Neural cell (in vitro differentiated cells): ENCODE measurements at regions not wholly inside any gene's neighbourhood (a gene's known extent, or its start where the extent isn't known, plus 50 kb on each side); places are given as distances from the start of the nearest gene placed in this dataset.

Experiments used
- H2AFZ ChIP-seq: fragments of 200-600, 300-800 bp; sonication (generic), shearing (Covaris generic); 2 replicates; pipeline ENCODE4 v1.6.0; 2014; ENCODE audit warnings: low read depth, mild to moderate bottlenecking, antibody characterized with exemption, low read length, moderate library complexity
- H3F3A ChIP-seq: fragments of 200-600 bp; shearing (Covaris generic); 2 replicates; pipeline ENCODE4 v1.6.1; 2016; ENCODE audit warnings: mild to moderate bottlenecking, moderate library complexity, mixed read lengths, antibody characterized with exemption, low read length; ENCODE audit not compliant: insufficient read depth, poor library complexity, severe bottlenecking
- H3K27ac ChIP-seq: fragments of 200-600, 300-800 bp; sonication (generic), shearing (Covaris generic); 2 replicates; pipeline ENCODE4 v1.5.1; 2014; ENCODE audit warnings: mild to moderate bottlenecking, low read length, moderate library complexity
- H3K27me3 ChIP-seq: fragments of 300-800, 200-600 bp; sonication (generic), shearing (Covaris generic); 2 replicates; pipeline ENCODE4 v1.6.0; 2014; ENCODE audit warnings: mild to moderate bottlenecking, low read depth, low read length, moderate library complexity; ENCODE audit not compliant: insufficient read depth
- H3K36me3 ChIP-seq: fragments of 300-800, 200-600 bp; sonication (generic), shearing (Covaris generic); 2 replicates; pipeline ENCODE4 v1.5.1; 2014; ENCODE audit warnings: mild to moderate bottlenecking, antibody characterized with exemption, low read length, moderate library complexity; ENCODE audit not compliant: insufficient read depth
- H3K4me2 ChIP-seq: fragments of 300-800, 200-600 bp; sonication (generic), shearing (Covaris generic); 2 replicates; pipeline ENCODE4 v1.6.0; 2014; ENCODE audit warnings: mild to moderate bottlenecking, low read length
- H3K4me3 ChIP-seq: fragments of 300-800, 200-600 bp; sonication (generic), shearing (Covaris generic); 2 replicates; pipeline ENCODE4 v1.5.1; 2014; ENCODE audit warnings: mild to moderate bottlenecking, low read length, moderate library complexity
- H3K79me2 ChIP-seq: fragments of 200-600 bp; shearing (Covaris generic); replicated peaks from 2 replicates; pipeline ENCODE4 v1.6.0; 2014; ENCODE audit warnings: mild to moderate bottlenecking, low read length, moderate library complexity; ENCODE audit not compliant: insufficient read depth
- H3K9ac ChIP-seq: fragments of 300-800, 200-600 bp; sonication (generic), shearing (Covaris generic); 2 replicates; pipeline ENCODE4 v1.6.1; 2016; ENCODE audit warnings: mild to moderate bottlenecking, low read length, mixed read lengths
- H3K9me2 ChIP-seq: fragments of 200-600 bp; shearing (Covaris generic); 2 replicates; pipeline ENCODE4 v1.6.1; 2016; ENCODE audit warnings: mild to moderate bottlenecking, low read length, mixed read lengths; ENCODE audit not compliant: insufficient read depth
- H3K9me3 ChIP-seq: fragments of 200-600, 300-800 bp; sonication (generic), shearing (Covaris generic); 2 replicates; pipeline ENCODE4 v1.6.1; 2016; ENCODE audit warnings: mild to moderate bottlenecking, mixed run types, low read length, moderate library complexity, mixed read lengths
- H4K20me1 ChIP-seq: fragments of 200-600 bp; shearing (Covaris generic); 2 replicates; pipeline ENCODE4 v1.6.1; 2016; ENCODE audit warnings: mild to moderate bottlenecking, mixed run types; ENCODE audit not compliant: insufficient read depth
- CTCF ChIP-seq: fragments of 450-650 bp; IDR thresholded peaks from 2 replicates; pipeline ENCODE4 v1.5.1; 2014; ENCODE audit warnings: antibody characterized with exemption, mild to moderate bottlenecking, moderate library complexity; ENCODE audit not compliant: poor library complexity, severe bottlenecking
- EP300 ChIP-seq: fragments of 450-650 bp; conservative IDR thresholded peaks from 2 replicates; pipeline ENCODE4 v1.6.1; 2014; ENCODE audit warnings: antibody characterized with exemption, mild to moderate bottlenecking, moderate library complexity; ENCODE audit not compliant: poor library complexity, severe bottlenecking
- EZH2 ChIP-seq: fragments of 200-600, 300-800 bp; shearing (Covaris generic), sonication (generic); IDR thresholded peaks from 2 replicates; pipeline ENCODE4 v1.6.1; 2014; ENCODE audit warnings: antibody characterized with exemption, low read length, borderline replicate concordance, mild to moderate bottlenecking; ENCODE audit not compliant: insufficient read depth, poor library complexity, severe bottlenecking
- MXI1 ChIP-seq: fragments of 450-650 bp; conservative IDR thresholded peaks from 2 replicates; pipeline ENCODE4 v1.6.1; 2014; ENCODE audit warnings: antibody characterized with exemption, mild to moderate bottlenecking; ENCODE audit not compliant: poor library complexity, severe bottlenecking
- POLR2AphosphoS5 ChIP-seq: IDR thresholded peaks from 2 replicates; pipeline ENCODE4 v1.6.1; 2012
- RAD21 ChIP-seq: fragments of 450-650 bp; conservative IDR thresholded peaks from 2 replicates; pipeline ENCODE4 v1.6.1; 2014; ENCODE audit warnings: antibody characterized with exemption, mild to moderate bottlenecking, moderate library complexity
- REST ChIP-seq: IDR thresholded peaks from 2 replicates; pipeline ENCODE4 v1.6.1; 2012; ENCODE audit warnings: borderline replicate concordance
- SMC3 ChIP-seq: fragments of 450-650 bp; conservative IDR thresholded peaks from 2 replicates; pipeline ENCODE4 v1.6.1; 2014; ENCODE audit warnings: antibody characterized with exemption, mild to moderate bottlenecking, moderate library complexity; ENCODE audit not compliant: poor library complexity
- TAF1 ChIP-seq: IDR thresholded peaks from 2 replicates; pipeline ENCODE4 v1.6.1; 2012; ENCODE audit warnings: low read depth

GRCh38 chr12:107247650-107248049, 154.3 kb upstream of the CRY1 start:
- no peak overlapping the region for H3K4me2 ChIP-seq
- no peak overlapping the region for H3K27ac ChIP-seq
- no peaks in the 10 kb centered on the region for H3K9me3 ChIP-seq
- no peaks in the 10 kb centered on the region for H3K36me3 ChIP-seq
- H3K4me3 ChIP-seq, result no peak overlapping the region
- no peak overlapping the region for H2AFZ ChIP-seq
- no peaks in the 10 kb centered on the region for H3K79me2 ChIP-seq
- H4K20me1 ChIP-seq, result no peaks in the 10 kb centered on the region
- H3K9ac ChIP-seq, result no peak overlapping the region
- H3K9me2 ChIP-seq, result no peaks in the 10 kb centered on the region
- H3K27me3 ChIP-seq, result no peaks in the 10 kb centered on the region
- TF ChIP-seq REST (no peak), EZH2 (no peak), TAF1 (no peak), RAD21 (no peak), CTCF (no peak), EP300 (no peak), SMC3 (no peak), MXI1 (no peak), POLR2AphosphoS5 (no peak)
- no peaks in the 10 kb centered on the region for H3F3A ChIP-seq

GRCh38 chr12:107248187-107248586, 154.8 kb upstream of the CRY1 start:
- H3K4me3 ChIP-seq, result no peak overlapping the region
- H3K9me2 ChIP-seq, result no peaks in the 10 kb centered on the region
- H3K9ac ChIP-seq, result no peak overlapping the region
- H3F3A ChIP-seq, result no peaks in the 10 kb centered on the region
- H3K36me3 ChIP-seq, result no peaks in the 10 kb centered on the region
- no peak overlapping the region for H3K4me2 ChIP-seq
- H3K79me2 ChIP-seq, result no peaks in the 10 kb centered on the region
- no peaks in the 10 kb centered on the region for H3K9me3 ChIP-seq
- no peak overlapping the region for H2AFZ ChIP-seq
- no peaks in the 10 kb centered on the region for H4K20me1 ChIP-seq
- no peaks in the 10 kb centered on the region for H3K27me3 ChIP-seq
- TF ChIP-seq RAD21 (no peak), POLR2AphosphoS5 (no peak), EP300 (no peak), EZH2 (no peak), SMC3 (no peak), CTCF (no peak), TAF1 (no peak), MXI1 (no peak), REST (no peak)
- no peak overlapping the region for H3K27ac ChIP-seq
